Heart left ventricle (tissue), 16 donors: ENCODE measurements at regions not wholly inside any gene's neighbourhood (a gene's known extent, or its start where the extent isn't known, plus 50 kb on each side); places are given as distances from the start of the nearest gene placed in this dataset.
"Not testable (repeated sequence)": the region's sequence is repeated elsewhere in the genome, so short reads cannot be mapped to it uniquely, and the experiment has no call there.

Experiments used
- ATAC-seq, 4 donors: fragments of 200-7000 bp; cut with Tn5 transposase; one replicate each; pipeline ENCODE4 v1.9.1; 2020 to 2022; ENCODE audit warnings: moderate library complexity in 4 of 4, mild to moderate bottlenecking in 3 of 4, moderate number of reproducible peaks in 1 of 4
- DNase-seq, 5 donors: peaks; one replicate each; pipeline ENCODE4 v3.0.0-alpha.2; 2020
- H3K27ac ChIP-seq, 12 donors: fragments of 200-600 bp; sonication (generic) in 4 of 12; one replicate each; pipeline versions ENCODE4 v1.5.0 to v1.8.0; 2016 to 2022; ENCODE audit warnings: mild to moderate bottlenecking in 2 of 12
- H3K27me3 ChIP-seq, 9 donors: fragments of 200-600 bp; sonication (generic) in 2 of 9; one replicate each; pipeline versions ENCODE4 v1.5.1 to v1.8.0; 2016 to 2022; ENCODE audit warnings: mild to moderate bottlenecking in 3 of 9
- H3K36me3 ChIP-seq, 9 donors: fragments of 200-600 bp; sonication (generic) in 2 of 9; one replicate each; pipeline versions ENCODE4 v1.5.0 to v1.8.0; 2018 to 2022; ENCODE audit warnings: mild to moderate bottlenecking in 2 of 9
- H3K4me1 ChIP-seq, 12 donors: fragments of 200-600 bp; sonication (generic) in 4 of 12; one replicate each; pipeline versions ENCODE4 v1.5.0 to v1.8.0; 2016 to 2022; ENCODE audit warnings: mild to moderate bottlenecking in 3 of 12
- H3K4me3 ChIP-seq, 12 donors: fragments of 200-600 bp; sonication (generic) in 4 of 12; one replicate each; pipeline versions ENCODE4 v1.5.0 to v1.8.0; 2017 to 2022; ENCODE audit warnings: mild to moderate bottlenecking in 9 of 12, moderate library complexity in 4 of 12
- H3K9me3 ChIP-seq, 12 donors: fragments of 200-600 bp; sonication (generic) in 4 of 12; one replicate each; pipeline versions ENCODE4 v1.5.0 to v1.8.0; 2016 to 2022; ENCODE audit warnings: mild to moderate bottlenecking in 1 of 12
- CTCF ChIP-seq, 12 donors: fragments of 200-600 bp; sonication (generic) in 4 of 12; IDR thresholded peaks; one replicate each; pipeline versions ENCODE4 v1.5.0 to v1.8.0; 2018 to 2022; ENCODE audit warnings: antibody characterized with exemption in 12 of 12, mild to moderate bottlenecking in 5 of 12
- POLR2A ChIP-seq, 2 donors: fragments of 450-650 bp; IDR thresholded peaks; one replicate each; pipeline ENCODE4 v1.6.1; 2017; ENCODE audit warnings: antibody characterized with exemption in 2 of 2, mild to moderate bottlenecking in 2 of 2, moderate library complexity in 2 of 2
- WGBS, 4 donors: extraction: QIAGEN DNeasy Blood & Tissue Kit in 2 of 4; methylation state at CpG; one replicate each; pipeline versions ENCODE4 v1.1.5 to v1.1.7; 2013 to 2018; 5-methylcytosine and 5-hydroxymethylcytosine counted together
- intact Hi-C, 10 donors: fragments of 100-400 bp; cut with DNase I; formaldehyde crosslinking; loops; one replicate each; pipeline versions ENCODE4 v1.11.1 to v1.14.2; 2022
- donor health status: ischemic (EF 13 %, LVEDD 7.1; RV severe dilation, severe dysfunction).
- donor health status: healthy with polysubstance abuse.
- donor health status: DM: no; HTN: yes; CAD: no.
- donor health status: DM: no; HTN: no; CAD: no.
- donor health status: ischemic (EF 25% LVEDD 6.9; RV normal size, moderate dysfunction).
- donor health status: ischemic (EF 25% LVEDD 5.7; RV mildly dilated, moderate dysfunction).
- donor health status: healthy.
- donor health status: DM: yes; HTN: yes; CAD: no.
- donor health status: ischemic (EF 35%, LVEDD 5.7; RV mildly dilated, moderate dysfunction).
- donor health status: nonischemic (EF 11% LVEDD 7.7; RV severe dilation, severe dysfunction).
- donor health status: DM: yes; HTN: yes; CAD: no.
- donor health status: PGD.
- donor health status: ischemic (EF 29% LVEDD 5.4; RV normal size, mild dysfunction).
- donor health status: nonischemic (EF 23%, LVEDD 6.1; RV moderate dilation, normal function).

GRCh38 chr2:60347781-60348180 is 205.7 kb downstream of the BCL11A start:
- TF ChIP-seq POLR2A (IDR thresholded peaks at IDR 0.05) (no peak), CTCF (IDR thresholded peaks at IDR 0.05) (no peak)
- no peak for ATAC-seq
- Histone ChIP-seq H3K4me3 (no peak overlapping the region), H3K9me3 (peaks cover 0 to 6% (median 0%) of the 10 kb centered on the region in 12 donors), H3K27ac (no peak overlapping the region), H3K36me3 (no peaks in the 10 kb centered on the region), H3K27me3 (no peaks in the 10 kb centered on the region), H3K4me1 (no peaks in the 10 kb centered on the region)
- no peak for DNase-seq
- 76 to 89% (median 87%) methylated on average over 5 of the region's 5 CpGs for WGBS, 4 donors
- intact Hi-C loops = no loop called here

GRCh38 chr2:60342491-60342890 is 211.0 kb downstream of the BCL11A start:
- DNase-seq, H3K36me3 ChIP-seq, H3K4me1 ChIP-seq, intact Hi-C loops, H3K9me3 ChIP-seq, H3K27ac ChIP-seq, H3K4me3 ChIP-seq, ATAC-seq, H3K27me3 ChIP-seq: not testable (repeated sequence)
- 90 to 95% (median 93%) methylated on average over 4 of the region's 4 CpGs for WGBS, 4 donors

- Histone ChIP-seq H3K36me3 (no peaks in the 10 kb centered on the region), H3K4me1 (peaks cover 0 to 9% (median 0%) of the 10 kb centered on the region in 12 donors), H3K27ac (no peak overlapping the region), H3K4me3 (no peak overlapping the region), H3K9me3 (no peaks in the 10 kb centered on the region), H3K27me3 (no peaks in the 10 kb centered on the region)
- 85 to 88% (median 86%) methylated on average over 7 of the region's 7 CpGs for WGBS, 4 donors
- DNase-seq (no peak), ATAC-seq (no peak)
- no peak for TF ChIP-seq CTCF (IDR thresholded peaks at IDR 0.05)
- no peak for TF ChIP-seq POLR2A (IDR thresholded peaks at IDR 0.05)
- intact Hi-C loops = no loop called here
These were observed 212.3 kb downstream of the BCL11A start for GRCh38 chr2:60341151-60341550.

- DNase-seq (no peak), ATAC-seq (no peak)
- Histone ChIP-seq H3K4me3 (no peak overlapping the region), H3K36me3 (no peaks in the 10 kb centered on the region), H3K27ac (no peak overlapping the region), H3K9me3 (no peaks in the 10 kb centered on the region), H3K27me3 (no peaks in the 10 kb centered on the region), H3K4me1 (peaks cover 0 to 26% (median 0%) of the 10 kb centered on the region in 12 donors)
- WGBS, 4 donors = 85 to 92% (median 87%) methylated on average over 2 of the region's 2 CpGs
- intact Hi-C loops = loop anchor here in 5 of 10 donors (5.0 to 10.0 kb wide), 5 partner anchors 96 to 216 kb away; partner anchors contain the start of gene BCL11A (in 3 of the 5)
- TF ChIP-seq POLR2A (IDR thresholded peaks at IDR 0.05) = no peak
- TF ChIP-seq CTCF (IDR thresholded peaks at IDR 0.05) = no peak
These were observed 214.2 kb downstream of the BCL11A start for GRCh38 chr2:60339286-60339685.

GRCh38 chr2:60337142-60337497 is 216.3 kb downstream of the BCL11A start:
- peak; percentile 47 to 84 (median 64) for ATAC-seq
- peaks cover 0 to 26% (median 0%) of the 10 kb centered on the region in 12 donors for H3K4me1 ChIP-seq
- no peaks in the 10 kb centered on the region for H3K9me3 ChIP-seq
- H3K36me3 ChIP-seq = no peaks in the 10 kb centered on the region
- TF ChIP-seq POLR2A (IDR thresholded peaks at IDR 0.05) (no peak), CTCF (IDR thresholded peaks at IDR 0.05) (peak in 9 of 12 donors; percentile 11 to 49 (median 36))
- H3K4me3 ChIP-seq = no peak overlapping the region
- WGBS, 4 donors = 43 to 61% (median 52%) methylated on average over 4 of the region's 4 CpGs
- peak in 3 of 5 donors; percentile 25 to 62 (median 55) for DNase-seq
- no peak overlapping the region for H3K27ac ChIP-seq
- H3K27me3 ChIP-seq = no peaks in the 10 kb centered on the region
- intact Hi-C loops = loop anchor here in 7 of 10 donors (2.0 to 10.0 kb wide), 6 partner anchors 98 to 218 kb away; partner anchors contain the start of gene BCL11A (in 3 of the 7)
